ENCODE measurements at regions not wholly inside any gene's neighbourhood (a gene's known extent, or its start where the extent isn't known, plus 50 kb on each side); places are given as distances from the start of the nearest gene placed in this dataset.

GRCh38 chr16:88330971-88331890, 51.5 kb upstream of the ZNF469 start:
- no peak overlapping the region for H3K14ac ChIP-seq (ENCODE audit: insufficient read length)
- H2BK15ac ChIP-seq (ENCODE audit: low read length): no peak overlapping the region
- H2AFZ ChIP-seq (ENCODE audit: low read length): no peak overlapping the region
- H2BK12ac ChIP-seq (ENCODE audit: low read depth, low read length): 0 out of 2 replicates have a peak overlapping the region, but pooled peaks have one; percentile 0
- H3K4me1 ChIP-seq (replicated peaks in 1 of 4; ENCODE audit: control insufficient read depth in 3 of 4, insufficient read depth in 4 of 4, low read length in 3 of 4): no peaks in the 10 kb centered on the region
- peaks cover 0 to 8% of the 10 kb centered on the region in 2 experiments for H4K20me1 ChIP-seq (replicated peaks in 1 of 2; ENCODE audit: control insufficient read depth in 1 of 2, insufficient read depth in 2 of 2, low read length in 2 of 2)
- peaks cover 2 to 10% of the 10 kb centered on the region in 2 experiments; a peak in 3 of 4 replicates for H3K9me3 ChIP-seq (ENCODE audit: insufficient read depth in 2 of 2, low read depth in 1 of 2, low read length in 1 of 2)
- no peak overlapping the region for H2BK20ac ChIP-seq (ENCODE audit: low read length)
- DNase-seq (ENCODE audit: low read depth in 1 of 2, low spot score in 2 of 2) (no peak), FAIRE-seq (no peak)
- no peak overlapping the region for H3K4me2 ChIP-seq (ENCODE audit: insufficient read depth in 1 of 2, low read depth in 2 of 2, low read length in 2 of 2)
- no peak overlapping the region for H3K4ac ChIP-seq (replicated peaks; ENCODE audit: insufficient read length, low read depth, low read length)
- peaks cover 12% of the 10 kb centered on the region; the same call in 1 of the 2 replicates for H3K23me2 ChIP-seq (ENCODE audit: low read depth, low read length)
- H2BK5ac ChIP-seq (ENCODE audit: low read depth, low read length): no peak overlapping the region
- no peaks in the 10 kb centered on the region for H3K79me1 ChIP-seq (ENCODE audit: low read depth, low read length)
- no peak overlapping the region for H4K8ac ChIP-seq (ENCODE audit: extremely low read depth, insufficient read depth, low read length)
- peak overlapping the region; percentile 97 for H3K56ac ChIP-seq (replicated peaks; ENCODE audit: insufficient read length, low read depth, low read length)
- no peaks in the 10 kb centered on the region for H3K27me3 ChIP-seq (replicated peaks in 1 of 4; ENCODE audit: control insufficient read depth in 3 of 4, extremely low read depth in 1 of 4, insufficient read depth in 3 of 4, low read length in 3 of 4)
- no peak overlapping the region for H3K18ac ChIP-seq (ENCODE audit: extremely low read depth, low read length)
- H2BK120ac ChIP-seq (replicated peaks; ENCODE audit: low read depth, low read length): no peak overlapping the region
- peak overlapping the region; percentile 45; the same call in 1 of the 2 replicates for H2AK5ac ChIP-seq (ENCODE audit: low read depth, low read length)
- H3K36me3 ChIP-seq (ENCODE audit: control insufficient read depth in 2 of 4, insufficient read depth in 4 of 4, low read length in 3 of 4): no peaks in the 10 kb centered on the region
- H3K23ac ChIP-seq (ENCODE audit: insufficient read length): no peak overlapping the region
- no peak overlapping the region for H3K9ac ChIP-seq (replicated peaks in 1 of 4; ENCODE audit: extremely low read depth in 1 of 4, low read depth in 3 of 4, low read length in 3 of 4)
- H4K5ac ChIP-seq (ENCODE audit: insufficient read length, low read depth, low read length): no peak overlapping the region
- H3K27ac ChIP-seq (ENCODE audit: low read depth, low read length): no peak overlapping the region
- H3K79me2 ChIP-seq (ENCODE audit: control insufficient read depth in 1 of 2, insufficient read depth in 2 of 2, low read length in 2 of 2): no peaks in the 10 kb centered on the region
- 89% methylated on average over 15 of the region's 15 CpGs; no CpG with 5 or more reads in 1 of the 2 experiments for WGBS, 2 experiments (ENCODE audit: extremely low coverage in 1 of 2, insufficient coverage in 1 of 2, insufficient read length in 1 of 2, insufficient replicate concordance in 2 of 2, low coverage in 1 of 2, low lambda C conversion rate in 2 of 2, missing lambda C conversion rate in 1 of 2)
- no peak overlapping the region for H4K91ac ChIP-seq (replicated peaks; ENCODE audit: insufficient read length, low read length)
- H3K4me3 ChIP-seq (ENCODE audit: extremely low read depth in 1 of 4, insufficient read depth in 2 of 4, low read depth in 3 of 4, low read length in 4 of 4): no peak overlapping the region
- CTCF ChIA-PET (ENCODE audit: partially characterized antibody): no interaction called here
- POLR2A ChIA-PET (ENCODE audit: partially characterized antibody): no interaction called here
- TF ChIP-seq TEAD4 (IDR thresholded peaks at IDR 0.05; ENCODE audit: low read depth, low read length) (no peak), POLR2A (IDR thresholded peaks at IDR 0.05; ENCODE audit: control extremely low read depth in 1 of 2, low read depth in 2 of 2, low read length in 2 of 2) (no peak), CEBPB (IDR thresholded peaks at IDR 0.05; ENCODE audit: low read depth, low read length) (no peak), RNF2 (IDR thresholded peaks at IDR 0.05; ENCODE audit: borderline replicate concordance, low read depth, low read length, missing control alignments, poor library complexity, severe bottlenecking) (no peak)

Data from H1 (cell line).